ENCODE measurements at regions not wholly inside any gene's neighbourhood (a gene's known extent, or its start where the extent isn't known, plus 50 kb on each side); places are given as distances from the start of the nearest gene placed in this dataset.
"Not testable (repeated sequence)": the region's sequence is repeated elsewhere in the genome, so short reads cannot be mapped to it uniquely, and the experiment has no call there.

DNA sequence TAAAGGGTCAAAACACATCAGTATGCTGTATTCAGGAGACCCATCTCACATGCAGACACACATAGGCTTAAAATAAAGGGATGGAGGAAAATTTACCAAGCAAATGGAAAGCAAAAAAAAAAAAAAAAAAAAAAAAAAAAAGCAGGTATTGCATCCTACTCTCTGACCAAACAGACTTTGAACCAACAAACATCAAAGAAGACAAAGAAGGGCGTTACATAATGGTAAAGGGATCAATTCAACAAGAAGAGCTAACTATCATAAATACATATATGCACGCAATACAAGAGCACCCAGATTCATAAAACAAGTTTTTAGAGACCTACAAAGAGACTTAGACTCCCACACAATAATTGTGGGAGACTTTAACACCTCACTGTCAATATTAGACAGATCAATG lies 253.7 kb upstream of the ACO1 start:
- CTCF ChIA-PET (ENCODE audit: partially characterized antibody); H3K4me1 ChIP-seq (ENCODE audit: insufficient read depth, low read length); H3K36me3 Mint-ChIP-seq; intact Hi-C loops (cut with micrococcal nuclease); H3K27ac ChIP-seq (ENCODE audit: low read depth, low read length); H3K27me3 Mint-ChIP-seq; POLR2A ChIA-PET (ENCODE audit: partially characterized antibody); H3K4me3 ChIP-seq (ENCODE audit: low read length in 2 of 2); DNase-seq; H3K9me3 Mint-ChIP-seq; H3K27ac Mint-ChIP-seq; H3K9me3 ChIP-seq (ENCODE audit: control insufficient read depth in 1 of 2, low read length in 2 of 2); H3K4me3 Mint-ChIP-seq; H3K36me3 ChIP-seq (ENCODE audit: insufficient read depth, low read length); H3K4me1 Mint-ChIP-seq; H3K27me3 ChIP-seq (ENCODE audit: insufficient read depth, low read length): not testable (repeated sequence)

DNA sequence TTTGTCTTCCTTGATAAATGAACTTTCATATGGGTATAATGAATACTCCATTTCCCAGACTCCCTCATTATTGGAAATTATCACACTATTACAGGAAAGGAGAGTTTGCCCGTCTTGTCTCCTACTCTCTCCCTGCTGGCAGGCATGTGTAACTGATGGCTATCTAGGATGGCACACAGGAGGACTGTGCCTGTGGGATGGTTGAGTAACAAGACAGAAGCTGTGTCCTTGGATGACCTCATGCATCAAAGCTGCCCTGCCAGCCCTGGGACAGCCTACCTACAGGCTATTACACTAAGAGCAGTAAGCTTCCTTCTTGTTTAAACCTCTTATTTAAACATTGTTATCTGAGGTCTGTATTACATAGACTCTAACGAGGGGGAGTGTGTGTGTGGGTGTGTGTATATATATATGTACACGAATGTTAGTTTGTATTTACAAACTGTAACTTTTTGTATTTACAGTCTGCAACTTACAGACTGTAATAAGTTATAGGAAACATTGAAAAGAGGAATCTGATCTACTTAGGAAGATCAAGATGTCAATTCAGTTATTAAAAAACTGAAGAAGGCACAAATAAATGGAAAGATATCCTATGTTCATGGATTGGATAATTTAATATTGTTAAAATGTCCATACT lies 247.6 kb upstream of the ACO1 start:
- H3K9me3 Mint-ChIP-seq: peaks cover 0 to 2% (median 0%) of the 10 kb centered on the region in 8 donors
- H3K4me3 ChIP-seq (ENCODE audit: low read length in 2 of 2): no peak overlapping the region
- H3K27ac Mint-ChIP-seq: no peak overlapping the region
- H3K36me3 Mint-ChIP-seq: no peaks in the 10 kb centered on the region
- no peaks in the 10 kb centered on the region for H3K36me3 ChIP-seq (ENCODE audit: insufficient read depth, low read length)
- no peak for DNase-seq
- H3K9me3 ChIP-seq (ENCODE audit: control insufficient read depth in 1 of 2, low read length in 2 of 2): no peaks in the 10 kb centered on the region
- POLR2A ChIA-PET (ENCODE audit: partially characterized antibody): no interaction called here
- H3K4me3 Mint-ChIP-seq: no peak overlapping the region
- intact Hi-C loops (cut with micrococcal nuclease): no loop called here
- no peaks in the 10 kb centered on the region for H3K4me1 Mint-ChIP-seq
- H3K27ac ChIP-seq (ENCODE audit: low read depth, low read length): no peak overlapping the region
- H3K27me3 Mint-ChIP-seq: peaks cover 0 to 3% of the 10 kb centered on the region in 2 donors
- no peaks in the 10 kb centered on the region for H3K4me1 ChIP-seq (ENCODE audit: insufficient read depth, low read length)
- CTCF ChIA-PET (ENCODE audit: partially characterized antibody): no interaction called here
- no peaks in the 10 kb centered on the region for H3K27me3 ChIP-seq (ENCODE audit: insufficient read depth, low read length)

DNA sequence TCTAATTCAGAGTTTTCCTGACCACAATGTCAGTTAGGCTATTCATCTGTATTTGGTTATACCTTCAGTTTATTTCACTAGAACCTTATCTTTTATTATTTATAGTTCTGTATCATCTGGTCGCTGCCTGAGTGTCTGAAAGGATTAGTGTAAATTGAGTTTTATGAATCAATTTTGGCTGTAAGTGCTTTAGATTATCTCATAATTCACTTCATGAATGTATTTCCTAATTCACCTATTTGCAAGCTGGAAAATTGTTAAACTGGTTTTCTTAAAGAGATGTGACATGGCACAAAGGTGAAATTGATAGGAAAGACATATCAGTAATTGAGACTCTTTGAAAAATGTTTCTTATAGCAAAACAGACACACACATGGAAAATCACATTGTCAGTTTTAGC lies 242.4 kb upstream of the ACO1 start:
- Histone ChIP-seq H3K27ac (ENCODE audit: low read depth, low read length) (no peak overlapping the region), H3K9me3 (ENCODE audit: control insufficient read depth in 1 of 2, low read length in 2 of 2) (no peaks in the 10 kb centered on the region), H3K4me3 (ENCODE audit: low read length in 2 of 2) (no peak overlapping the region), H3K4me1 (ENCODE audit: insufficient read depth, low read length) (no peaks in the 10 kb centered on the region), H3K36me3 (ENCODE audit: insufficient read depth, low read length) (no peaks in the 10 kb centered on the region), H3K27me3 (ENCODE audit: insufficient read depth, low read length) (no peaks in the 10 kb centered on the region)
- peaks cover 0 to 5% of the 10 kb centered on the region in 2 donors for H3K27me3 Mint-ChIP-seq
- intact Hi-C loops (cut with micrococcal nuclease): no loop called here
- no peak overlapping the region for H3K4me3 Mint-ChIP-seq
- H3K9me3 Mint-ChIP-seq: peaks cover 0 to 9% (median 2%) of the 10 kb centered on the region in 8 donors
- no peaks in the 10 kb centered on the region for H3K36me3 Mint-ChIP-seq
- no peak overlapping the region for H3K27ac Mint-ChIP-seq
- ChIA-PET CTCF (ENCODE audit: partially characterized antibody) (no interaction called here), POLR2A (ENCODE audit: partially characterized antibody) (no interaction called here)
- no peaks in the 10 kb centered on the region for H3K4me1 Mint-ChIP-seq
- DNase-seq: no peak

GRCh38 chr9:32148553-32148952 lies 235.9 kb upstream of the ACO1 start:
- CTCF ChIA-PET (ENCODE audit: partially characterized antibody); H3K27ac ChIP-seq (ENCODE audit: low read depth, low read length); H3K9me3 ChIP-seq (ENCODE audit: control insufficient read depth in 1 of 2, low read length in 2 of 2); H3K27me3 ChIP-seq (ENCODE audit: insufficient read depth, low read length); H3K27me3 Mint-ChIP-seq; intact Hi-C loops (cut with micrococcal nuclease); H3K4me3 ChIP-seq (ENCODE audit: low read length in 2 of 2); DNase-seq; H3K27ac Mint-ChIP-seq; POLR2A ChIA-PET (ENCODE audit: partially characterized antibody); H3K36me3 Mint-ChIP-seq; H3K4me3 Mint-ChIP-seq; H3K4me1 Mint-ChIP-seq; H3K4me1 ChIP-seq (ENCODE audit: insufficient read depth, low read length); H3K36me3 ChIP-seq (ENCODE audit: insufficient read depth, low read length); H3K9me3 Mint-ChIP-seq: not testable (repeated sequence)

DNA sequence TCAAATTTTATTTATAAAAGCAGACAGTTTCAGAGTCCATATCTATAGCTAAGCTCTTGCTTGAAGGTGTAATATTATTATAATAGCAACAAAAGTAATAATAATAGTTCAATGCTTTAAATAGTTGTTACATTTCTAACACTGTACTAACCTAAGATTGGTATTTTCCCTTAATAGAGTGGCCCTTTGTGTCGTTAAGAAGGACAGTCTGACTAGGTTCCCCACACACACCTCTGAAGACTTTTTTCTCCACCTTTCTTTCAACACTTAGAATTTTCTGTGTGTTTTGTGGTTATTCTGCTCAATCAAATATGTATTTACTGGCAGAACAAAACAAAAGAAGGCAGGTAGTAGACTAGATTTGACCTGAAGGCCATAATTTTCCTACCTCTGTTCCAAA lies 223.2 kb upstream of the ACO1 start:
- POLR2A ChIA-PET (ENCODE audit: partially characterized antibody): no interaction called here
- DNase-seq: no peak
- Mint-ChIP-seq H3K36me3 (no peaks in the 10 kb centered on the region), H3K4me3 (no peak overlapping the region), H3K27ac (no peak overlapping the region), H3K4me1 (no peaks in the 10 kb centered on the region), H3K9me3 (peaks cover 0 to 2% (median 0%) of the 10 kb centered on the region in 8 donors), H3K27me3 (no peaks in the 10 kb centered on the region)
- CTCF ChIA-PET (ENCODE audit: partially characterized antibody): no interaction called here
- Histone ChIP-seq H3K27ac (ENCODE audit: low read depth, low read length) (no peak overlapping the region), H3K4me1 (ENCODE audit: insufficient read depth, low read length) (no peaks in the 10 kb centered on the region), H3K9me3 (ENCODE audit: control insufficient read depth in 1 of 2, low read length in 2 of 2) (no peaks in the 10 kb centered on the region), H3K4me3 (ENCODE audit: low read length in 2 of 2) (no peak overlapping the region), H3K36me3 (ENCODE audit: insufficient read depth, low read length) (no peaks in the 10 kb centered on the region), H3K27me3 (ENCODE audit: insufficient read depth, low read length) (no peaks in the 10 kb centered on the region)
- intact Hi-C loops (cut with micrococcal nuclease): no loop called here

DNA sequence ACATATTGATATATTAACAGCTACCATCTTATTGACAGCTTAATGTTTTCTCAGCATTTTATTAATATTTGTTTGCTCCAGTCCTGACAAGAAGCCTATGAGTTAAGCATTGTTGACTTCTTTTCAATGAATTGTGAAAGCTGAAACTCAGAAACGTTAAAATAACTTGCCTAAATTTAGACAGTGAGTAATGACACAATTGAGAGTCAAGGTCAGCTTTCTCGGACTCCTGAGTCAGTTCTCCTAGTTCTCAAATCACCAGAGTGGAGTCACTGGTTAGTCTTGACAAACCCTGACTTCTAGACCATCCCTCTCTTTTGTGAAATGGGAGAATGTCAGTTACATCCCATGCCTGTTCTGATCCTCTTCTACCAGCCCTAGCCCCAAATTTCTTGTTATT lies 222.7 kb upstream of the ACO1 start:
- H3K27ac Mint-ChIP-seq: no peak overlapping the region
- H3K27me3 Mint-ChIP-seq: no peaks in the 10 kb centered on the region
- intact Hi-C loops (cut with micrococcal nuclease): no loop called here
- no peaks in the 10 kb centered on the region for H3K27me3 ChIP-seq (ENCODE audit: insufficient read depth, low read length)
- no peak for DNase-seq
- H3K36me3 ChIP-seq (ENCODE audit: insufficient read depth, low read length): no peaks in the 10 kb centered on the region
- H3K9me3 Mint-ChIP-seq: peaks cover 0 to 2% (median 0%) of the 10 kb centered on the region in 8 donors
- no peak overlapping the region for H3K4me3 ChIP-seq (ENCODE audit: low read length in 2 of 2)
- ChIA-PET CTCF (ENCODE audit: partially characterized antibody) (no interaction called here), POLR2A (ENCODE audit: partially characterized antibody) (no interaction called here)
- H3K4me3 Mint-ChIP-seq: no peak overlapping the region
- no peaks in the 10 kb centered on the region for H3K9me3 ChIP-seq (ENCODE audit: control insufficient read depth in 1 of 2, low read length in 2 of 2)
- H3K36me3 Mint-ChIP-seq: no peaks in the 10 kb centered on the region
- no peak overlapping the region for H3K27ac ChIP-seq (ENCODE audit: low read depth, low read length)
- no peaks in the 10 kb centered on the region for H3K4me1 ChIP-seq (ENCODE audit: insufficient read depth, low read length)
- no peaks in the 10 kb centered on the region for H3K4me1 Mint-ChIP-seq

DNA sequence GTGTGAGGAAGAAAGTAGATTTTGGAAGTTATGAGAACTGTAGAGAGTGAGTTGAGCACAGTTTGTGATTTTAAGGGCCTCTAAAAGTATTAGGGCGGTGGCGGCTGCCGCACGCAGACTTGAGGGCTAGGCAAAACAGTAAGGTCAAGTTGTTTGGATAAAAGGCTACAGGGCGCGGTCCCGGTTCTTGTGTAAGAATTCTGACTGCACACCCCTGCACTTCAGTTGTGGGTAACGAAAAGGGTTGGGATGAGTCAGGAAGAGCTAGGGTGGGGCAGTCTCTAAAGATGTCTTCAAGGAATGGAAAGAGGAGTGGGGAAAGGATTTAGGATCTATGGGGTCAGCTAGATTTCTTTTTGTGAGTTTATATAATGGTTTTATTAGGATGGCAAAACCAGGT lies 218.1 kb upstream of the ACO1 start:
- H3K36me3 ChIP-seq (ENCODE audit: insufficient read depth, low read length); H3K27ac Mint-ChIP-seq; H3K4me1 ChIP-seq (ENCODE audit: insufficient read depth, low read length); H3K9me3 Mint-ChIP-seq; H3K9me3 ChIP-seq (ENCODE audit: control insufficient read depth in 1 of 2, low read length in 2 of 2); intact Hi-C loops (cut with micrococcal nuclease); CTCF ChIA-PET (ENCODE audit: partially characterized antibody); H3K4me3 ChIP-seq (ENCODE audit: low read length in 2 of 2); H3K36me3 Mint-ChIP-seq; H3K27me3 Mint-ChIP-seq; H3K27me3 ChIP-seq (ENCODE audit: insufficient read depth, low read length); H3K4me1 Mint-ChIP-seq; H3K4me3 Mint-ChIP-seq; H3K27ac ChIP-seq (ENCODE audit: low read depth, low read length); POLR2A ChIA-PET (ENCODE audit: partially characterized antibody); DNase-seq: not testable (repeated sequence)

DNA sequence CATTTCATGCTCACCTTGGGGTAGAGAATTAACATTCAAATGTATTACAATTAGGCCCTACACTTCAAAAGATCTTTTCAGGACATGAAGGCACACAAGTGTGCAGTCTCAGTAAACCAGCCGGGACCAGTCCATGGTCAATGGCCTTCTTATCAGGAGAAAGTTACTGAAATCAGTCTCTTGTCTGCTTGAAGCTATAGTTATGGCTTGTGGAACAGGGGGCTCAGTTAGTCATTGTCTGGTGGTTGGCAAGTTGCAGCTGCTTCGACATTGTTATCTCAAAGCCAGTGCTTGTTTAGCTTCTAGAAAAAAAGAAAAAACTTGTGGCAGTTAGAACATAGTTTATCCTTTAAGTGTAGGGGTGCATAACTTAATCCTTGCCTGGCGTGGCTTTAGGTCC lies 213.1 kb upstream of the ACO1 start:
- Histone ChIP-seq H3K4me3 (ENCODE audit: low read length in 2 of 2) (no peak overlapping the region), H3K27ac (ENCODE audit: low read depth, low read length) (no peak overlapping the region), H3K9me3 (ENCODE audit: control insufficient read depth in 1 of 2, low read length in 2 of 2) (no peaks in the 10 kb centered on the region), H3K4me1 (ENCODE audit: insufficient read depth, low read length) (no peaks in the 10 kb centered on the region), H3K27me3 (ENCODE audit: insufficient read depth, low read length) (no peaks in the 10 kb centered on the region), H3K36me3 (ENCODE audit: insufficient read depth, low read length) (no peaks in the 10 kb centered on the region)
- DNase-seq: no peak
- ChIA-PET CTCF (ENCODE audit: partially characterized antibody) (no interaction called here), POLR2A (ENCODE audit: partially characterized antibody) (no interaction called here)
- Mint-ChIP-seq H3K9me3 (peaks cover 0 to 2% (median 0%) of the 10 kb centered on the region in 8 donors), H3K36me3 (no peaks in the 10 kb centered on the region), H3K4me1 (no peaks in the 10 kb centered on the region), H3K27me3 (no peaks in the 10 kb centered on the region), H3K4me3 (no peak overlapping the region), H3K27ac (no peak overlapping the region)
- intact Hi-C loops (cut with micrococcal nuclease): no loop called here

All from CD4-positive, alpha-beta memory T cell (primary cell).